ENCODE measurements at regions not wholly inside any gene's neighbourhood (a gene's known extent, or its start where the extent isn't known, plus 50 kb on each side); places are given as distances from the start of the nearest gene placed in this dataset.
"Not testable (repeated sequence)": the region's sequence is repeated elsewhere in the genome, so short reads cannot be mapped to it uniquely, and the experiment has no call there.

GRCh38 chr16:25359516-25359915, 101.9 kb upstream of the ZKSCAN2 start:
- not testable (repeated sequence) for TF ChIP-seq POLR2A, CTCF (IDR thresholded peaks at IDR 0.05)

Measured in right lobe of liver (tissue), 4 donors.